ENCODE measurements at regions not wholly inside any gene's neighbourhood (a gene's known extent, or its start where the extent isn't known, plus 50 kb on each side); places are given as distances from the start of the nearest gene placed in this dataset.

DNA sequence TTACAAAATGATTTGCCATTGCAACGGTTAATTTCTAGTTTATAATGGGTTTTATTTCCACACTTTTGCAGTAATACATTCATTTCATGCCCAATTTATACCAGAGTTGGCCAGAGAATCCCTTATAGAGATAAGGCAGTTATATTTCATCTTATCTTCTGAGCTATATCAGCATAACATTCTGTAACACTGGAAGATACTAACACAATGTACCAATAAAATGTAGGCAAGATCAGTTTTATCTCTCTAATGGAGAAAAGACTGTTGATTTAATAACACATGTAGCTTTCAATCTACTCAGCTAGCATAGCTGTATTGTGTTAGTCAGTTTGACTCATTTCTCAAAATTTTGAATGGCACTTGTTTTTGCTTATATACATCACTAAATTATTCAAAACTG lies 738.6 kb downstream of the TRAM1L1 start:
- TF ChIP-seq, protein P1, sequence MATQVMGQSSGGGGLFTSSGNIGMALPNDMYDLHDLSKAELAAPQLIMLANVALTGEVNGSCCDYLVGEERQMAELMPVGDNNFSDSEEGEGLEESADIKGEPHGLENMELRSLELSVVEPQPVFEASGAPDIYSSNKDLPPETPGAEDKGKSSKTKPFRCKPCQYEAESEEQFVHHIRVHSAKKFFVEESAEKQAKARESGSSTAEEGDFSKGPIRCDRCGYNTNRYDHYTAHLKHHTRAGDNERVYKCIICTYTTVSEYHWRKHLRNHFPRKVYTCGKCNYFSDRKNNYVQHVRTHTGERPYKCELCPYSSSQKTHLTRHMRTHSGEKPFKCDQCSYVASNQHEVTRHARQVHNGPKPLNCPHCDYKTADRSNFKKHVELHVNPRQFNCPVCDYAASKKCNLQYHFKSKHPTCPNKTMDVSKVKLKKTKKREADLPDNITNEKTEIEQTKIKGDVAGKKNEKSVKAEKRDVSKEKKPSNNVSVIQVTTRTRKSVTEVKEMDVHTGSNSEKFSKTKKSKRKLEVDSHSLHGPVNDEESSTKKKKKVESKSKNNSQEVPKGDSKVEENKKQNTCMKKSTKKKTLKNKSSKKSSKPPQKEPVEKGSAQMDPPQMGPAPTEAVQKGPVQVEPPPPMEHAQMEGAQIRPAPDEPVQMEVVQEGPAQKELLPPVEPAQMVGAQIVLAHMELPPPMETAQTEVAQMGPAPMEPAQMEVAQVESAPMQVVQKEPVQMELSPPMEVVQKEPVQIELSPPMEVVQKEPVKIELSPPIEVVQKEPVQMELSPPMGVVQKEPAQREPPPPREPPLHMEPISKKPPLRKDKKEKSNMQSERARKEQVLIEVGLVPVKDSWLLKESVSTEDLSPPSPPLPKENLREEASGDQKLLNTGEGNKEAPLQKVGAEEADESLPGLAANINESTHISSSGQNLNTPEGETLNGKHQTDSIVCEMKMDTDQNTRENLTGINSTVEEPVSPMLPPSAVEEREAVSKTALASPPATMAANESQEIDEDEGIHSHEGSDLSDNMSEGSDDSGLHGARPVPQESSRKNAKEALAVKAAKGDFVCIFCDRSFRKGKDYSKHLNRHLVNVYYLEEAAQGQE (IDR thresholded peaks at IDR 0.05; ENCODE audit: insufficient read depth in 1 of 2, low read depth in 2 of 2, low read length in 2 of 2) = no peak
- TF ChIP-seq TAF1 (IDR thresholded peaks at IDR 0.05; ENCODE audit: borderline replicate concordance, insufficient read depth, low read length) (no peak), POLR2AphosphoS5 (IDR thresholded peaks at IDR 0.05; ENCODE audit: low read depth, low read length) (no peak)

Data from PFSK-1 (cell line).